NB4 (cell line): ENCODE measurements at regions not wholly inside any gene's neighbourhood (a gene's known extent, or its start where the extent isn't known, plus 50 kb on each side); places are given as distances from the start of the nearest gene placed in this dataset.

ENCODE experiments used
- DNase-seq: peaks from one replicate; pipeline ENCODE4 v3.0.0; 2010; ENCODE audit warnings: low read depth
- H3K4me3 ChIP-seq: one replicate; pipeline ENCODE4 v1.5.1; 2011; ENCODE audit warnings: mild to moderate bottlenecking, low read depth, low read length, moderate library complexity
- CTCF ChIP-seq: IDR thresholded peaks from one replicate; pipeline ENCODE4 v1.5.1; 2012; ENCODE audit warnings: low read depth, low read length
- MAX ChIP-seq: IDR thresholded peaks from 2 replicates; pipeline ENCODE4 v1.6.1; 2011; ENCODE audit warnings: low read depth, low read length
- MYC ChIP-seq: IDR thresholded peaks from 2 replicates; pipeline ENCODE4 v1.6.1; 2011; ENCODE audit warnings: low read depth, low read length
- POLR2A ChIP-seq: IDR thresholded peaks from 2 replicates; pipeline ENCODE4 v1.6.1; 2011; ENCODE audit warnings: mild to moderate bottlenecking; ENCODE audit not compliant: insufficient read length; ENCODE audit errors: extremely low read depth

- H3K4me3 ChIP-seq, result no peak overlapping the region
- TF ChIP-seq CTCF (no peak), POLR2A (no peak), MAX (no peak), MYC (no peak)
- no peak for DNase-seq
Observed at GRCh38 chr12:83660727-83661358, 974.1 kb downstream of the TMTC2 start.

GRCh38 chr12:83659321-83659720, 972.6 kb downstream of the TMTC2 start:
- DNase-seq, result no peak
- no peak overlapping the region for H3K4me3 ChIP-seq
- TF ChIP-seq CTCF, result no peak
- TF ChIP-seq MYC, result no peak
- no peak for TF ChIP-seq MAX
- TF ChIP-seq POLR2A, result no peak

GRCh38 chr12:83656004-83656403, 969.3 kb downstream of the TMTC2 start:
- TF ChIP-seq POLR2A, result no peak
- TF ChIP-seq MAX, result no peak
- no peak for TF ChIP-seq CTCF
- no peak for TF ChIP-seq MYC
- no peak for DNase-seq
- H3K4me3 ChIP-seq, result no peak overlapping the region

GRCh38 chr12:83642205-83642604, 955.5 kb downstream of the TMTC2 start:
- no peak for DNase-seq
- TF ChIP-seq POLR2A (no peak), MAX (no peak), CTCF (no peak), MYC (no peak)
- H3K4me3 ChIP-seq, result no peak overlapping the region

- TF ChIP-seq POLR2A (no peak), MAX (no peak), MYC (no peak), CTCF (no peak)
- DNase-seq, result no peak
- no peak overlapping the region for H3K4me3 ChIP-seq
Observed at GRCh38 chr12:83641789-83642188, 955.1 kb downstream of the TMTC2 start.

GRCh38 chr12:83634726-83635267, 948.1 kb downstream of the TMTC2 start:
- no peak for DNase-seq
- TF ChIP-seq CTCF (no peak), MAX (no peak), MYC (no peak), POLR2A (no peak)
- H3K4me3 ChIP-seq, result no peak overlapping the region
